Panc1 (cell line): ENCODE measurements at regions not wholly inside any gene's neighbourhood (a gene's known extent, or its start where the extent isn't known, plus 50 kb on each side); places are given as distances from the start of the nearest gene placed in this dataset.
"Not testable (repeated sequence)": the region's sequence is repeated elsewhere in the genome, so short reads cannot be mapped to it uniquely, and the experiment has no call there.

Experiments
- CTCF ChIP-seq: fragments of 450-650 bp; IDR thresholded peaks from 2 replicates; pipeline ENCODE4 v1.5.1; 2017; ENCODE audit warnings: mild to moderate bottlenecking
- POLR2AphosphoS5 ChIP-seq: IDR thresholded peaks from 2 replicates; pipeline ENCODE4 v1.6.1; 2012; ENCODE audit warnings: mild to moderate bottlenecking, low read depth, low read length, moderate library complexity

- TF ChIP-seq CTCF, POLR2AphosphoS5: not testable (repeated sequence)
These were observed 682.4 kb downstream of the CD109 start for GRCh38 chr6:74378437-74378836.
